Breast epithelium (tissue), 4 donors: ENCODE measurements at regions not wholly inside any gene's neighbourhood (a gene's known extent, or its start where the extent isn't known, plus 50 kb on each side); places are given as distances from the start of the nearest gene placed in this dataset.

Experiments
- DNase-seq, 2 donors: peaks; one replicate each; pipeline ENCODE4 v3.0.0-alpha.2; 2019; ENCODE audit warnings: low spot score in 2 of 2
- H3K27ac ChIP-seq, 2 donors: fragments of 200-600 bp; sonication (generic) in 1 of 2; one replicate each; pipeline ENCODE4 v1.5.1; 2016 to 2019; ENCODE audit warnings: mild to moderate bottlenecking in 1 of 2
- H3K27me3 ChIP-seq, 2 donors: fragments of 200-600 bp; sonication (generic) in 1 of 2; one replicate each; pipeline versions ENCODE4 v1.5.1 to v1.6.0; 2017 to 2019; ENCODE audit warnings: control low read depth in 1 of 2, mild to moderate bottlenecking in 1 of 2
- H3K36me3 ChIP-seq: fragments of 200-600 bp; one replicate; pipeline ENCODE4 v1.5.1; 2019
- H3K4me1 ChIP-seq, 2 donors: fragments of 200-600 bp; sonication (generic); one replicate each; pipeline ENCODE4 v1.5.1; 2016 to 2019; ENCODE audit warnings: control low read depth in 1 of 2
- H3K4me3 ChIP-seq, 3 donors: fragments of 200-600 bp; sonication (generic); 1 replicate in 2 of 3; 2 replicates in 1 of 3; pipeline ENCODE4 v1.5.1; 2016 to 2019; ENCODE audit warnings: mild to moderate bottlenecking in 3 of 3, moderate library complexity in 2 of 3
- H3K9me3 ChIP-seq, 2 donors: fragments of 200-600 bp; sonication (generic) in 1 of 2; one replicate each; pipeline ENCODE4 v1.5.1; 2016 to 2019; ENCODE audit warnings: control low read depth in 1 of 2
- CTCF ChIP-seq, 3 donors: fragments of 450-650 bp; IDR thresholded peaks; one replicate each; pipeline ENCODE4 v1.5.1; 2016 to 2017; ENCODE audit warnings: antibody characterized with exemption in 3 of 3, mild to moderate bottlenecking in 3 of 3, moderate library complexity in 3 of 3
- POLR2A ChIP-seq: fragments of 450-650 bp; IDR thresholded peaks from one replicate; pipeline ENCODE4 v1.6.1; 2016; ENCODE audit warnings: antibody characterized with exemption, mild to moderate bottlenecking, moderate library complexity
- POLR2AphosphoS5 ChIP-seq, 3 donors: sonication (generic); formaldehyde crosslinking; IDR thresholded peaks; one replicate each; pipeline ENCODE4 v1.6.1; 2017; ENCODE audit warnings: antibody characterized with exemption in 3 of 3
- intact Hi-C: fragments of 100-400 bp; cut with DNase I; formaldehyde crosslinking; loops from one replicate; pipeline ENCODE4 v1.15.1; 2023; ENCODE audit warnings: low total_unique reads

- H3K27me3 ChIP-seq, result no peaks in the 10 kb centered on the region
- intact Hi-C loops, result no loop called here
- H3K27ac ChIP-seq, result no peak overlapping the region
- no peaks in the 10 kb centered on the region for H3K9me3 ChIP-seq
- H3K4me3 ChIP-seq, result no peak overlapping the region
- no peak for TF ChIP-seq POLR2AphosphoS5 (IDR thresholded peaks at IDR 0.05)
- TF ChIP-seq POLR2A, result no peak
- TF ChIP-seq CTCF (IDR thresholded peaks at IDR 0.05), result no peak
- DNase-seq, result no peak
- H3K36me3 ChIP-seq, result no peaks in the 10 kb centered on the region
- H3K4me1 ChIP-seq, result no peaks in the 10 kb centered on the region
These were observed 596.7 kb upstream of the MKI67 start for GRCh38 chr10:128722947-128723346.

GRCh38 chr10:128723631-128724205 lies 597.5 kb upstream of the MKI67 start:
- Histone ChIP-seq H3K36me3 (no peaks in the 10 kb centered on the region), H3K27ac (no peak overlapping the region), H3K27me3 (no peaks in the 10 kb centered on the region), H3K4me3 (no peak overlapping the region), H3K9me3 (no peaks in the 10 kb centered on the region), H3K4me1 (no peaks in the 10 kb centered on the region)
- TF ChIP-seq CTCF (IDR thresholded peaks at IDR 0.05), result no peak
- TF ChIP-seq POLR2AphosphoS5 (IDR thresholded peaks at IDR 0.05), result no peak
- TF ChIP-seq POLR2A, result no peak
- no peak for DNase-seq
- intact Hi-C loops, result no loop called here

- H3K36me3 ChIP-seq, result no peaks in the 10 kb centered on the region
- no peaks in the 10 kb centered on the region for H3K27me3 ChIP-seq
- intact Hi-C loops, result no loop called here
- no peak for DNase-seq
- H3K27ac ChIP-seq, result no peak overlapping the region
- H3K9me3 ChIP-seq, result no peaks in the 10 kb centered on the region
- TF ChIP-seq CTCF (IDR thresholded peaks at IDR 0.05) (no peak), POLR2A (no peak), POLR2AphosphoS5 (IDR thresholded peaks at IDR 0.05) (no peak)
- no peaks in the 10 kb centered on the region for H3K4me1 ChIP-seq
- no peak overlapping the region for H3K4me3 ChIP-seq
These were observed 599.3 kb upstream of the MKI67 start for GRCh38 chr10:128725531-128725930.

GRCh38 chr10:128727114-128727513 lies 600.9 kb upstream of the MKI67 start:
- H3K4me1 ChIP-seq, result no peaks in the 10 kb centered on the region
- no peak for DNase-seq
- H3K9me3 ChIP-seq, result no peaks in the 10 kb centered on the region
- no peaks in the 10 kb centered on the region for H3K36me3 ChIP-seq
- H3K4me3 ChIP-seq, result no peak overlapping the region
- no peaks in the 10 kb centered on the region for H3K27me3 ChIP-seq
- no peak for TF ChIP-seq POLR2A
- TF ChIP-seq POLR2AphosphoS5 (IDR thresholded peaks at IDR 0.05), result no peak
- no peak for TF ChIP-seq CTCF (IDR thresholded peaks at IDR 0.05)
- H3K27ac ChIP-seq, result no peak overlapping the region
- intact Hi-C loops, result no loop called here

- TF ChIP-seq POLR2A, result no peak
- TF ChIP-seq CTCF (IDR thresholded peaks at IDR 0.05), result no peak
- no peak for TF ChIP-seq POLR2AphosphoS5 (IDR thresholded peaks at IDR 0.05)
- Histone ChIP-seq H3K4me1 (no peaks in the 10 kb centered on the region), H3K9me3 (no peaks in the 10 kb centered on the region)
These were observed 603.7 kb upstream of the MKI67 start for GRCh38 chr10:128729910-128730420.

More at GRCh38 chr10:128729910-128730420, 603.7 kb upstream of the MKI67 start:
- Histone ChIP-seq H3K36me3 (no peaks in the 10 kb centered on the region), H3K27me3 (peaks cover 0 to 7% of the 10 kb centered on the region in 2 donors), H3K27ac (no peak overlapping the region), H3K4me3 (no peak overlapping the region)
- no peak for DNase-seq
- intact Hi-C loops, result no loop called here
